HL-60 (cell line): ENCODE measurements at regions not wholly inside any gene's neighbourhood (a gene's known extent, or its start where the extent isn't known, plus 50 kb on each side); places are given as distances from the start of the nearest gene placed in this dataset.

Experiments used
- DNase-seq, 2 experiments: peaks; one replicate each; pipeline ENCODE4 v3.0.0-alpha.2; 2010 to 2020; ENCODE audit warnings: low read depth in 1 of 2, low spot score in 1 of 2
- H3K27ac ChIP-seq: fragments of 250-450 bp; sonication (Bioruptor Pico); replicated peaks from 2 replicates; pipeline ENCODE4 v1.5.1; 2020; ENCODE audit warnings: mild to moderate bottlenecking, moderate library complexity
- H3K27me3 ChIP-seq: fragments of 250-450 bp; sonication (Bioruptor Pico); 2 replicates; pipeline ENCODE4 v1.5.1; 2021; ENCODE audit warnings: mild to moderate bottlenecking, moderate library complexity; ENCODE audit not compliant: insufficient read depth, poor library complexity, severe bottlenecking
- H3K4me3 ChIP-seq: replicated peaks from 2 replicates; pipeline ENCODE4 v1.5.1; 2011; ENCODE audit warnings: mild to moderate bottlenecking, control low read depth, low read length; ENCODE audit not compliant: insufficient read depth
- CTCF ChIP-seq: IDR thresholded peaks from one replicate; pipeline ENCODE4 v1.5.1; 2011; ENCODE audit warnings: low read length, control low read depth, inconsistent platforms; ENCODE audit not compliant: insufficient read depth
- GABPA ChIP-seq: IDR thresholded peaks from 2 replicates; pipeline ENCODE4 v1.6.1; 2012; ENCODE audit warnings: low read depth
- POLR2AphosphoS5 ChIP-seq: IDR thresholded peaks from 2 replicates; pipeline ENCODE4 v1.6.1; 2012; ENCODE audit warnings: low read depth
- REST ChIP-seq: IDR thresholded peaks from 2 replicates; pipeline ENCODE4 v1.6.1; 2012; ENCODE audit warnings: low read depth; ENCODE audit not compliant: insufficient replicate concordance
- SPI1 ChIP-seq: IDR thresholded peaks from 2 replicates; pipeline ENCODE4 v1.6.1; 2012; ENCODE audit warnings: low read depth, mild to moderate bottlenecking, borderline replicate concordance

DNA sequence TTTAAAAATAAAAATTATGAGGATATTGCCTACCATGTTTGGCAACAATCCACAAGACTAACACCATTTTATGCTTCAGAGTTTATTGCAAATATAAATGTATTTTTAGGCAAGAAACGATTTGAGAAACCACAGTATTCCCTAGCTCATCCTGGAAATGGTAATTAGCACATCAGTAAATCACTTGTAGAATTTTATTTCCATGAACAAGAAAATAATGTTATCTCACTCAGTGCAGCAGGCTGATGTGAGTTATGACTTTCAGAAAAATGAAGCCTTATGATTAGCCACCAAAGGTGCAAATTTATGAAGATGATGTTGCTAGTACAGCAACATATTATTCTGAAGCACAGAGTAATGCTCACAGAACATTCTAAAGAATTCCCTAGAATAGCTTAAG is 127.7 kb upstream of the GJE1 start:
- TF ChIP-seq CTCF (no peak), REST (no peak), GABPA (no peak), POLR2AphosphoS5 (no peak), SPI1 (no peak)
- DNase-seq = no peak
- no peaks in the 10 kb centered on the region for H3K27me3 ChIP-seq

GRCh38 chr6:142002825-142003405 is 129.8 kb upstream of the GJE1 start:
- Histone ChIP-seq H3K4me3 (no peak overlapping the region), H3K27ac (no peak overlapping the region), H3K27me3 (no peaks in the 10 kb centered on the region)
- no peak for DNase-seq
- TF ChIP-seq REST (no peak), POLR2AphosphoS5 (no peak), SPI1 (no peak), GABPA (no peak), CTCF (no peak)

More for the DNA sequence above, 127.7 kb upstream of the GJE1 start:
- no peak overlapping the region for H3K4me3 ChIP-seq
- no peak overlapping the region for H3K27ac ChIP-seq

DNA sequence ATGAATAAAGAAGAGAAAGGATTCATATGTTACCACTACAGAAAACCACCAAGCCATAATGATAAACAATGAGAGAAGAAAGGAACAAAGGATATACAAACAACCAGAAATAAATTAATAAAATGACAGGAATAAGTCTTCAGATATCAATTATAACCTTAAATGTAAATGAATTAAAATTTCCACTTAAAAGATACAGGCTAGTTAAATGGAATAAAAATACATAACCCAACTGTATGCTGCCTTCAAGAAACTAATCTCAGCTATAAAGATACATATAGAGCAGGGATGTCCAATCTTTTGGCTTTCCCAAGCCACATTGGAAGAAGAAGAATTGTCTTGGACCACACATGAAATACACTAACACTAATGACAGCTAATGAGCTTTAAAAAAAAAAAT is 135.9 kb upstream of the GJE1 start:
- Histone ChIP-seq H3K27me3 (no peaks in the 10 kb centered on the region), H3K4me3 (no peak overlapping the region), H3K27ac (no peak overlapping the region)
- no peak for TF ChIP-seq POLR2AphosphoS5
- no peak for TF ChIP-seq REST
- no peak for TF ChIP-seq GABPA
- no peak for TF ChIP-seq SPI1
- no peak for TF ChIP-seq CTCF
- no peak for DNase-seq
